ENCODE measurements at regions not wholly inside any gene's neighbourhood (a gene's known extent, or its start where the extent isn't known, plus 50 kb on each side); places are given as distances from the start of the nearest gene placed in this dataset.

GRCh38 chr7:388023-388960, 98.3 kb downstream of the FOXL3 start:
- H3K4me1 Mint-ChIP-seq (ENCODE audit: low read depth) = no peaks in the 10 kb centered on the region
- H3K27me3 Mint-ChIP-seq (ENCODE audit: insufficient read depth) = peaks cover 9% of the 10 kb centered on the region
- no peak overlapping the region for H3K4me3 Mint-ChIP-seq
- H3K36me3 Mint-ChIP-seq (ENCODE audit: low read depth) = peaks cover 4% of the 10 kb centered on the region
- DNase-seq (ENCODE audit: low spot score) = no peak
- intact Hi-C loops (cut with micrococcal nuclease) = no loop called here
- H3K27ac Mint-ChIP-seq = no peak overlapping the region
- H3K9me3 Mint-ChIP-seq = peaks cover 16% of the 10 kb centered on the region

DNA sequence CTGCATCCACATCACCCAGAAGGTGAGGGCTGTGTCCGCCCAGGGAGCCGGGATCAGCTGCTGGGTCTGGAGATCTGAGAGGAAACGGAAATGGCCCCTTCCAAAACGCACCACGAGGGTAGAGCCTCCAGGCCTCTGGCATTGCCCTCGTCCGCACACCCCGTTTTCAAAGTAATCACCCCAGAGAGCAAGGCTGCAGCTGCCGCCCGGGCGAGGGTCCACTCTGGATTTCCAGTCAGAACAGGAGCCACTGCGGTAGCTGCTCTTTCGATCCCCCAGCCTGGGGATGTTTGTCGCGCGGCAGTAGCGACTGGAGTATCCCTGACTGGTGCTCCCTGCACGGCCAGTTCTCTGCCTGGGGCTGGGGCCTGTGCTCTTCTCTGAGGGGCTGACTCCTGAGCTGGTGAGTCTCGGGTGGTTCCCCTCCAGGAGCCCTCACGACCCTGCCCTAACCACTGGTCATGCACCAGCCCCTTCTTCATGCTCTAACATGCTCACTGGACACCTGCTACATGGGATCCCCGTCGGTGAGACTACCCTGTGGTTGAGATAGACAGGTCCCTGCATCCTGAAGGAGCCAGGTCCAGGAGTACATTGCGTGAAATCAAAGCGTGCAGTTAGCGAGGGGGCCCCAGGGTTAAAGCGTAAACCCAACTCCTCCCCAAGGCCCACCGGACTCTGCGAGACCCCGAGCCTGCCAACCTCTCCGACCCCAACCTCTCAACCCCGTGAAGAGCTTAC, 99.2 kb downstream of the FOXL3 start:
- DNase-seq (ENCODE audit: low spot score) = no peak
- no peak overlapping the region for H3K27ac Mint-ChIP-seq
- no peaks in the 10 kb centered on the region for H3K36me3 Mint-ChIP-seq (ENCODE audit: low read depth)
- intact Hi-C loops (cut with micrococcal nuclease) = no loop called here
- no peak overlapping the region for H3K4me3 Mint-ChIP-seq
- H3K27me3 Mint-ChIP-seq (ENCODE audit: insufficient read depth) = peaks cover under 1% of the 10 kb centered on the region
- no peaks in the 10 kb centered on the region for H3K4me1 Mint-ChIP-seq (ENCODE audit: low read depth)
- peaks cover 8% of the 10 kb centered on the region for H3K9me3 Mint-ChIP-seq

GRCh38 chr7:389911-390601, 100.1 kb downstream of the FOXL3 start:
- H3K36me3 Mint-ChIP-seq (ENCODE audit: low read depth) = no peaks in the 10 kb centered on the region
- no peaks in the 10 kb centered on the region for H3K4me1 Mint-ChIP-seq (ENCODE audit: low read depth)
- DNase-seq (ENCODE audit: low spot score) = no peak
- H3K27me3 Mint-ChIP-seq (ENCODE audit: insufficient read depth) = no peaks in the 10 kb centered on the region
- no peak overlapping the region for H3K27ac Mint-ChIP-seq
- no peak overlapping the region for H3K4me3 Mint-ChIP-seq
- intact Hi-C loops (cut with micrococcal nuclease) = no loop called here
- H3K9me3 Mint-ChIP-seq = peaks cover 7% of the 10 kb centered on the region

DNA sequence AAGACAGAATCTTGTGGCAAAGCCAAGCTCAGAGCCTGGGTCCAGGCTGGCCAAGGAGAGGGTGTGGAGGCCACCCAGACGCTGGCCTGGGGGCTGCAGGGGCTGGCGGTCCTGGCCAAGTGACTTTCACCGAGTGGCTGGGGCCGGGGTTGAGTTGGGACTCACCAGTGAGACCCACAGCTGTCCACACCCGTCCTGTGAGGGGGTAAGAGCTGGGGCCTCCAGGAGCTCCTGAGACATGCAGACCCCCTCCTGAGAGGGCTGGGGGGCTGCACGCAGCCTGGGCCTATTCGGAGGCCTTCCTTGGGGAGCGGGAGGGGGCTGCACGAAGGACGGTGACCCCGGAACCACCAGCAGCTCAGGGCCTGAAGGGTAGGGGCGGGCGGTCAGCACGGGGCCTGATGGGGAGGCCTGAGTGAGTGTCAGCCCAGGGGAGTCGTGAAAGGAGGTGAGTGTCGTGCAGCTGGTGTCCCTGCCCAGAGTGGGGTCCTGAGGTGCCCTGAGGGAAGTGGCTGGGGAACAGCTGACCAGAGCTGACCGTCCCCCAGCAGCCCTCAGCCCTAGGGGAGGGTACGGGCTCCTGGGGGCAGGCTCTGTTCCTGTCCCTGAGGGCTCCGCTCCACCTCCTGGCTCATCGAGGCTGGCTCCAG, 100.9 kb downstream of the FOXL3 start:
- Mint-ChIP-seq H3K4me1 (ENCODE audit: low read depth) (no peaks in the 10 kb centered on the region), H3K9me3 (peaks cover 15% of the 10 kb centered on the region), H3K4me3 (no peak overlapping the region), H3K27ac (no peak overlapping the region), H3K36me3 (ENCODE audit: low read depth) (peaks cover under 1% of the 10 kb centered on the region), H3K27me3 (ENCODE audit: insufficient read depth) (no peaks in the 10 kb centered on the region)
- intact Hi-C loops (cut with micrococcal nuclease) = no loop called here
- DNase-seq (ENCODE audit: low spot score) = no peak

DNA sequence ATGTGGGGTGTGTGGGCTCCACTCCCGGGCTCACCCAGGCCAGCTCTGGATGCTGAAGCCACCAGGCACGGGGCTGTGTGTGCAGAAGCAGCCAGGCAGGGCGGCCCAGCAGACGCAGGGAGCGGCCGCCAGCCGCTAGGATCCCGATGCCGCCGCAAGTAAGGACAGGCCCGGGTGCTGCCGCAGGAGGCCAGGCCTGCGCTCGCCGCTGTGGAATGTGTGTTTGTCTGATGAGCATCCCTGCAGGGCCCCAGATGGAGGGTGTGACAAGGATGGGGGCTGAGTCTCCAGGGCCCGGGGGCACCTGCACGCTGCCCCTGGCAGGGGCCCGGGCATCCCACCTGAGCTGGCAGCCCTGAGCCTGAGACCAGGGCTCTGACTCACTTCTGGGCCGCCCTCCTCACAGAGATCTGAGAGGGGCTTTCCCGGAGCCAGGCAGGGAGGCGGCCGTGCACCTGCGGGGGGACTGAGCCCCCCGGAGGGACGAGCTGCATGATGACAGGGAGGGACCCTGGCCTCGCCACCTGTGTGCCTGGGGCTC, 101.5 kb downstream of the FOXL3 start:
- no peak overlapping the region for H3K4me3 Mint-ChIP-seq
- intact Hi-C loops (cut with micrococcal nuclease) = no loop called here
- DNase-seq (ENCODE audit: low spot score) = no peak
- H3K27ac Mint-ChIP-seq = no peak overlapping the region
- peaks cover 21% of the 10 kb centered on the region for H3K9me3 Mint-ChIP-seq
- H3K36me3 Mint-ChIP-seq (ENCODE audit: low read depth) = peaks cover 3% of the 10 kb centered on the region
- H3K4me1 Mint-ChIP-seq (ENCODE audit: low read depth) = no peaks in the 10 kb centered on the region
- no peaks in the 10 kb centered on the region for H3K27me3 Mint-ChIP-seq (ENCODE audit: insufficient read depth)

- Mint-ChIP-seq H3K27me3 (ENCODE audit: insufficient read depth) (no peaks in the 10 kb centered on the region), H3K36me3 (ENCODE audit: low read depth) (peaks cover 3% of the 10 kb centered on the region), H3K9me3 (peaks cover 27% of the 10 kb centered on the region), H3K4me3 (no peak overlapping the region), H3K4me1 (ENCODE audit: low read depth) (no peaks in the 10 kb centered on the region), H3K27ac (no peak overlapping the region)
- DNase-seq (ENCODE audit: low spot score) = no peak
- intact Hi-C loops (cut with micrococcal nuclease) = no loop called here
Observed at GRCh38 chr7:391961-392524, 102.1 kb downstream of the FOXL3 start.

DNA sequence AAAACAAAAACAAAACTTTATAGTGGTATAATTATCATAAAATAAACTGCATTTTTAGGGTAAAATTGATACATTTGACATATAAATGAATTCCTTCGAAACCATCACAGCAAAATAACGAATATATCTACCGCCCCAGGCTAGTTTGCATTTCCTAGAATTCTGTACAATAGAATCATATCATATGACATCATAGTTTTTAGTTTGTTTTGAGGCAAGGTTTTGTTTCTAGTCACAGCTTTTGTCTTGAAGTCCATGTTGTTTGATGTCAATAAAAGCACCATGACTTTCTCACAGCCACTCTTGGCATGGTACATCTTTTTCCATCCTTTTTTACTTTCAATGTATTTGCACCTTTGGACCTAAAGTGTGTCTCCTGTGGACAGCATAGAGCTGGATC, 102.9 kb downstream of the FOXL3 start:
- intact Hi-C loops (cut with micrococcal nuclease) = no loop called here
- peaks cover 34% of the 10 kb centered on the region for H3K9me3 Mint-ChIP-seq
- no peak for DNase-seq (ENCODE audit: low spot score)
- H3K27me3 Mint-ChIP-seq (ENCODE audit: insufficient read depth) = no peaks in the 10 kb centered on the region
- H3K4me3 Mint-ChIP-seq = no peak overlapping the region
- no peak overlapping the region for H3K27ac Mint-ChIP-seq
- no peaks in the 10 kb centered on the region for H3K4me1 Mint-ChIP-seq (ENCODE audit: low read depth)
- peaks cover 3% of the 10 kb centered on the region for H3K36me3 Mint-ChIP-seq (ENCODE audit: low read depth)

DNA sequence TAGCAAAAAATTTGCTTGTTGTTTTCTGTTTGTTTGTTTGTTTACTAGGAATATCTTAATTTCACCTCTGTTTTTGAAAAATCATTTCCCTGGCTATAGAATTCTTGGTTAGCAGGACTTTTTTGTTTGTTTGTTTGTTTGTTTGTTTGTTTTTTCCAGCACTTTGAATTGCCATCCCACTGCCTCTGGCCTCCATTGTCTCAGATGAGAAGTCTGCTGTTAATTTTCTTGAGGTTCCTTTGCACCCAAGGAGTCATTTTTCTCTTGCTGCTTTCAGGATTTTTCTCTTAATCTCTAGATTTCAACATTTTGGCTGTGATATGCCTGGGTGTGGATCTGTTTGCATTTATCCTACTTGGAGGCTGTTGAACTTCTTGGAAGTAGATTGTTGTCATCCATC, 105.7 kb downstream of the FOXL3 start:
- Mint-ChIP-seq H3K27me3 (ENCODE audit: insufficient read depth) (no peaks in the 10 kb centered on the region), H3K4me3 (no peak overlapping the region), H3K27ac (no peak overlapping the region), H3K4me1 (ENCODE audit: low read depth) (no peaks in the 10 kb centered on the region), H3K36me3 (ENCODE audit: low read depth) (peaks cover 3% of the 10 kb centered on the region), H3K9me3 (peaks cover 53% of the 10 kb centered on the region)
- intact Hi-C loops (cut with micrococcal nuclease) = no loop called here
- no peak for DNase-seq (ENCODE audit: low spot score)

GRCh38 chr7:398888-399287, 108.9 kb downstream of the FOXL3 start:
- no peak overlapping the region for H3K4me3 Mint-ChIP-seq
- peaks cover 51% of the 10 kb centered on the region for H3K9me3 Mint-ChIP-seq
- intact Hi-C loops (cut with micrococcal nuclease) = no loop called here
- no peaks in the 10 kb centered on the region for H3K4me1 Mint-ChIP-seq (ENCODE audit: low read depth)
- H3K27me3 Mint-ChIP-seq (ENCODE audit: insufficient read depth) = no peaks in the 10 kb centered on the region
- peaks cover 3% of the 10 kb centered on the region for H3K36me3 Mint-ChIP-seq (ENCODE audit: low read depth)
- no peak overlapping the region for H3K27ac Mint-ChIP-seq
- no peak for DNase-seq (ENCODE audit: low spot score)

- Mint-ChIP-seq H3K36me3 (ENCODE audit: low read depth) (peaks cover under 1% of the 10 kb centered on the region), H3K9me3 (peaks cover 37% of the 10 kb centered on the region), H3K4me3 (no peak overlapping the region), H3K27me3 (ENCODE audit: insufficient read depth) (no peaks in the 10 kb centered on the region), H3K4me1 (ENCODE audit: low read depth) (no peaks in the 10 kb centered on the region), H3K27ac (no peak overlapping the region)
- intact Hi-C loops (cut with micrococcal nuclease) = no loop called here
- DNase-seq (ENCODE audit: low spot score) = no peak
Observed at GRCh38 chr7:400901-401485, 111.0 kb downstream of the FOXL3 start.

DNA sequence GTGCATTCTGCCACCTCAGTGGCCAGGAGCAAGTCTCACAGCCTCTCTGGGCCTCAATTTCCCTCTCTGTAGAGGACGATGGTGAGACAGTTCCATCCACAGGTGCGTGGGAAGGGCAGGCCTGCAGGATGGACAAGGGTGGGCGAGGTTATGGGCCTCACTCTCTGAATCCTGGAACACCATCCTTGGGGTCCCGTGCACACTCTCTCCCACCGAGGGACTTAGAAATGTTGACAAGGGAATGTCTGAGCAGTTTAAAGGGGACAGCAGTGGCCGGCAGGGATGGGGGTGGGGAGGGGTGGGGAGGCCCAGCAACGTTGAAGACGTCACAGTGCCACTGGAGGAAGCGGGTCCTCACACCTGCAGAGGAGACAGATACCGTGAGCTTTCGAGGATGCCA, 111.5 kb downstream of the FOXL3 start:
- Mint-ChIP-seq H3K27me3 (ENCODE audit: insufficient read depth) (no peaks in the 10 kb centered on the region), H3K9me3 (peaks cover 32% of the 10 kb centered on the region), H3K27ac (no peak overlapping the region), H3K4me1 (ENCODE audit: low read depth) (no peaks in the 10 kb centered on the region), H3K4me3 (no peak overlapping the region), H3K36me3 (ENCODE audit: low read depth) (no peaks in the 10 kb centered on the region)
- no peak for DNase-seq (ENCODE audit: low spot score)
- intact Hi-C loops (cut with micrococcal nuclease) = no loop called here
